Renal cortical epithelial cell (primary cell): ENCODE measurements at regions not wholly inside any gene's neighbourhood (a gene's known extent, or its start where the extent isn't known, plus 50 kb on each side); places are given as distances from the start of the nearest gene placed in this dataset.

ENCODE experiments used
- DNase-seq: peaks from one replicate; pipeline ENCODE4 v3.0.0-alpha.2; 2011; ENCODE audit warnings: low read depth

- no peak for DNase-seq
These were observed 73.4 kb upstream of the GSE1 start for GRCh38 chr16:85539629-85540291.

DNA sequence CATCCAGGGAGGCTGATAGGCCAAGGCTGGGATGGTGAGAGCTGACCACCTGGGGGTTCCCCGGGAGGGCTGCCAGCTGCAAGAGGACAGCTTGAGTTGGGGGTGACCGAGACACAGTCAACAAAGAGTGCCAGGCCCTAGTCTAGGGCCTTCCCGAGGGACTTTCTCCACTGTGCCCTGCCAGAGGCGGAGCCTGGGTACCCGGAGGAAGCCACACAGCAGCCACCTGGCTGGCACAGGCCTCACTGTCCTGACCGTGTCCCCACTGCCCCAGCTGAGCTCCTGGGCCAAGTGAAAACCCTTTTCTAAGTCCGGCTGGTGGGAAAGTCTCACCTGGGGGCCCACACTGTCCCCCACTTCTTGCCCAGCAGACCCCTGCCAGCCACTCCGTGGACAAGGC is 71.9 kb upstream of the GSE1 start:
- no peak for DNase-seq

DNA sequence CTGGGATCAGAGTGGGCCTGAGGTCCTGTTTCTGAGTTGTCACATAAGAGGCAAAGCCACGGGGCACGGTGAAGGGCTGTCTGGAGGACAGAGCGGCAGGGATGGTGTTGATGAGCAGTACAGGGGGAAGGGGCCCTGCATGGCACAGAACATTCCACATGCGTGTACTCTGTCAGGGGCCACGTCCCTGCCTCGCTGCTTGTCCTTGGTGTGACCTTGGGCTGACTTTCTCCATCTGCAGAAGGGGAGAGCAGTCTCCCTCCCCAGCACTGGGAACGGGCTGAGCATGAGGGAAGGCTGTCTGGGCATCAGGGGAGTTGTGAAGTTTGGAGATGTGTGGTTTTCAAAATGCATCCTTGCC is 71.5 kb upstream of the GSE1 start:
- no peak for DNase-seq

DNA sequence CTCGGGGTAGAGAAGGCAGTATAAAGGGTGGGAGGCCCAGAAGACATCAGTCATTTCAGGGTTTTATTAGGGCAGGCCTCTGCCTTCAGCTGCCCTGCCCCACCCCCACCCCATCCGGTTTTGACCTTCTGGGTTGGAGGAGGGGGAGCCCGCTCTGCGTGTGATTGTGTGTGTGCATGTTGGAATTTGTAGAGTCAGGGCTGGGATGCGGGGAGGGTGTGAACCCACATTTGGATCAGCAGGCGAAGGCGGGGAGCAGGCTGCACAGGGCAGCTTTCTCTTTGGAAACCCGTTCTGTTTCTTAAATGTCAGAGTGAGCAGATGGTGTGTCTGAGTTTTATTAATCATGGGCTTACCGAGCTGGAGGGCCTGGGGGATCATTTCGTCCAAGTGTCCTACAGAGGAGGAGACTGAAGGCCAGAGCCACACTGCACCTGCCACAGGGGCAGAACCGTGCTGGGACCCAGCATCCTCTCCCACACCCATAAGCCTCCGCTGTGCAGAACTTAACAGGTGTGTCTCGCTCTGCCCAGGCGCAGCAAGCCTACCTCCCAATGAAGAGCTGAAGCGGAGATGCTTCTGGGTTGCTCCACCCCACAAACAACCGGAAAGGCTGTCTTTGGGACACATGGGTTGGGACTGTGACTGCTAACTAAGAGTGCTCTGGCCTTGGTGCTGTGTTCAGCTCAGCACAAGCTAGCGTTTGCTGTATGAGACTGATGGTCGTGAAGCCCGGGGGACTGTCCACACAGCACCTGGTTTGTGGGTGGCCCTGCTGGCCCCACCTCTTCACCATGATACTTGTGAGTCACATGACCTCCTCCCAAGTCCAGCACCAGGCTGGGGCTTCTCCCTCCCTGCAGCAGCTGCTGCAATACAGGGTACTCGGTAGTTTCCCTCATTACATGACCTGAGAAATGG is 70.9 kb upstream of the GSE1 start:
- no peak for DNase-seq

DNA sequence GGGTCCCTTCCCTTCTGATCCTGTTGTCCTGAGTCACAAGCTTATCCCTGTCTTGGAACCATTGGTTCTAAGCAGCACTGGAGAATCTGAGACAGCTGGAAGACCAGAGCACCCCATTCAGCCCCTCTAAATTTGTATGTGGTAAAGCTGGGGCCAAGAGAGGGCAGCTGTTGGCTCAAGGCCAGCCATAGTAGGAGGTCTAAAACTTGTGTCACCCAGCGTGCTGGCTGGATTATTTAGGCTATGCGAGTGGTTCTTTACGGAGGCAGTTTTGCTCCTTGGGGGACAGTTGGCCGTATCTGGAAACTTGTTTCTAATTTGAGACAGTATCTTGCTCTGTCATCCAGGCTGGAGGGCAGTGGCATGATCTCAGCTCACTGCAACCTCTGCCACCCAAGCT is 69.6 kb upstream of the GSE1 start:
- DNase-seq, result no peak

GRCh38 chr16:85544016-85544415 is 69.1 kb upstream of the GSE1 start:
- no peak for DNase-seq

- DNase-seq, result no peak
These were observed 68.5 kb upstream of the GSE1 start for GRCh38 chr16:85544668-85545067.

GRCh38 chr16:85545227-85545818 is 67.8 kb upstream of the GSE1 start:
- DNase-seq, result no peak

GRCh38 chr16:85546585-85547447 is 66.3 kb upstream of the GSE1 start:
- no peak for DNase-seq

DNA sequence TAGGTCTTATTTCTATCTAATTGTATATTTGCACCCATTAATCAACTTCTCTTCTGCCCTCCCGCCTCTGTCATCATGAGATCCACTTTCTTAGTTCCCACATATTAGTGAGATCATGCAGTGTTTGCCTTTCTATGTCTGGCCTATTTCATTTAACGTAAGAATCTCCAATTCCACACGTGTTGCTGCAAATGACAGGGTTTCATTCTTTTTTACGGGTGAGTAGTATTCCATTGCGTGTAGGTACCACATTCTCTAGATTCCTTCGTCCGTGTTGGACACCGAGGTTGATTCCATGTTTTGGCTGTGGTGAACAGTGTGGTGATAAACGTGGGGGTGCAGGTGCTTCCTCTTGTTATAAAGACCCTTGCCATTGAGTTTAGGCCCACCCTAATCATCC is 64.7 kb upstream of the GSE1 start:
- DNase-seq, result no peak

- no peak for DNase-seq
These were observed 63.2 kb upstream of the GSE1 start for GRCh38 chr16:85549766-85550421.

DNA sequence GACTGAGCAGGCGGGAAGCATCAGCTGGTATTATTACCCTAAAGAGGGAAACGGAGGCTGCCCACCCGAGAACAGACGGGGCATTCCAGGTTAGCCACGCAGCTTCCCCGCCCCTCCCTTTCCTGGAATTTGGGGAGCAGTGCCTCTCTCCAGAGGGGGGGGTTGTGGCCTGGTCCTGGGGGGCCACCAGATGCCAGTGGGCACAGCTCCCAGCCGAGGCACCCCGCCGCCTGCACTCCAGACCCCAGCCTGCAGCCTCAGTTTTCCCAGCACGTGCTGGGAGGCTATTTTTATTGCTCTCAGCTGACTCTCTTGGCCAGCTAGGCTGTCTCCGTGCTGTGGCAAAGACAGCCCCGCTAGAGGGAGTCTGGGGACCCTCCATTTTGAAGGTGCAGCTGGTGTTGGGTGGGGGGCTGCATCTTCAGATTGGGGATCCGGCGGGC is 62.7 kb upstream of the GSE1 start:
- DNase-seq, result no peak

DNA sequence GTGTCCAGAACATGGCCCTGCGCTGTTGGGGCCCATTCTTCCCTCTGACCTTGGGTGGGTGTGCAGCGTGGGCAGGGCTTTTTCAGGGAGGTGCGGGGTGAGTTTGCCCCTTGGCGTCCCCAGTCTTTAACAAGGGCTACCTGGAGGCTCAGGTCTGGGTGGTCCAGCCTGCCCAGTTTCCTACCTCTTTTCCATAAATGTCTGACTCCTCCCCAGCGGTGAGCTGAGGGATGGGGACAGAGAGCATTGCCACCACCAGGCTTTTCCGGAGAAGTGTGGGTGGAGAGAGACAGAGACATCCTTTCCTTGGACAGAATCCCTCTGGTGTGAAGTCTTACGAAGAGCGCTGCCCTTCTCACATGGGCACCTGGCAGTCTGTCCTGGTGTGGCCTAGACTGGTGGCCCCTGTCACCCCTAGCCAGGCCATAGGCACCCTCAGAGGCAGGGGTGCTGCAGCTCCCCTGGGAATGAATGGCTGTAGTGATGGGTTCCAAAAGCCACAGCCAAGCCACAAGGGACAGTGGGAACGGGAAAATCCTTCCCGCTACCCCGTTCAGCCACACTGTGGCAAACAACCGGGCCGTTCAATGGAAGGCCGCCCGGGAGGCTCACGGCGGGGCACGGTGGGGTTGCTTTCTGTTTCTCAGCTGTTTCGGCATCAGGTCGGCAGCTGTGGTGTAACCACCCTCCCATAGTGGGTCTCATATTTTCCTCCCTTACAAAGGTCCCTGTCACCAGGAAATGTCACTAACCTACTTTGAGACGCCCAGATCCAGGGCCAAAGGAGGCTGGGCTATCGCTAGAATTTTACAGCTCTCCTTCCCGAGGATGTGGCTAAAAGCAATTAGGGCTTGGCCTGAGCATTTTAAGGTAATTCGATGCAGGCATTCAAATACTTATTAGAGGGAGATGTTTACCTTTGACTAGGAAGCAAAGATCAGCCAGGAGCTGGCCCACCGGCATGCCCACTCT is 61.9 kb upstream of the GSE1 start:
- no peak for DNase-seq

- no peak for DNase-seq
These were observed 60.1 kb upstream of the GSE1 start for GRCh38 chr16:85552980-85553435.

GRCh38 chr16:85553436-85554113 is 59.5 kb upstream of the GSE1 start:
- DNase-seq, result no peak

DNA sequence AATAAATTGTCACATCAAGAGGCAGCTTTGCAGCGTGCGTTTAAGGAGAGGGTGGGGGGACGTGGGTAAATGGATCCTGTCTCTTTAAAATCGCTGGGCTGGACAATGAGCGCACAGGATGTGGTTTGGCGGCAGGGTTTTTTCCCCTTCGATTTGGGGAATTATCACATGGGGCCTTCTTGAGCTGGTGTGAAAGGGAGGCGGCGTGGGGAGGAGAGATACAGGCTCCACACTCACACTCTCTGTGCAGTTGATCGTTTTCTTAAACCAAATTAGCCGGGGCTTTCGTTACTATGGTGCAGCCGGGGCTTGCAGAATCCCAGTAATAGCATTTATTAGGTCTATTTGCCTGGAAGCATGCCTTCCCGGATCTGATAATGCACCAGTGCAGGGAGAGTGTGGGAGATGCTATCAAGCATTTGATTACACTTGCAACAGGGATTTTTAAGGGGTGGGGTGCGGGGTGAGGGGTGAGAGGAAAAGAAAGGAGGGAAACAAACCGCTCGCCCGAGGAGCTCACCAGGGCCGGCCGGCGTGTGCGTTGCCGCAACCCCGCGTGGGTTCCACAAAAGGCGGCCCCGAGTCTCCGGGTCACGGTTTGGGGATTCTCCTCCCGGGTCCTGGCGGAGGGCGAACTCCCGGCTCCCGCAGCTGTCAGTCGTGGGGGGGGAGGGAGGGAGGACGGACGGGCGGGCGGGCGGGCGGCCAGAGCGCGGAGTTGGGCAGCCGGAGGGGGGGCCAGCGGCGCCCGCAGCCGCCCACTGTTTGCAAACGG is 58.8 kb upstream of the GSE1 start:
- DNase-seq, result peak; percentile 69

- no peak for DNase-seq
These were observed 58.0 kb upstream of the GSE1 start for GRCh38 chr16:85554889-85555718.
